Inferior parietal cortex (tissue), 1 donor: ENCODE measurements at regions not wholly inside any gene's neighbourhood (a gene's known extent, or its start where the extent isn't known, plus 50 kb on each side); places are given as distances from the start of the nearest gene placed in this dataset.

Experiments
- DNase-seq: peaks from one replicate; pipeline ENCODE4 v3.0.0-alpha.2; 2016; ENCODE audit errors: extremely low spot score

GRCh38 chr2:57934659-57935058, 111.9 kb upstream of the VRK2 start:
- DNase-seq: no peak

DNA sequence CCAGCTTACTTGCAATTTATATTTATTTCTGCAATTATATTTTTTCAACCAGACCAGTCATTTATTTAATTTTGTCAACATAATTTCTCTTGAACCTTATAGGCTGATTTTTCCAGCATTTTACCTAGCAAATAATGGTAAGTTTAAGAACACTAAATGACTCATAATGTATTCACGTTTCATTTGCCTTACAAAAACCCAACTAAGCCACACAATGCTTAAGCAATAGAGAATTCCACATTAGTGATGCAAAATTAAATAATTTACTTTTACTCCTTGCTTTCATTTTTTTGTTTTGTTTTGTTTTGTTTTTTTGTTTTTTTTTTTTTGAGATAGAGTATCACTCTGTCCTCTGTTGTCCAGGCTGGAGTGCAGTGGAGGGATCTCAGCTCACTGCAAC, 110.4 kb upstream of the VRK2 start:
- no peak for DNase-seq

- DNase-seq: no peak
Observed at GRCh38 chr2:57937456-57937855, 109.2 kb upstream of the VRK2 start.

- no peak for DNase-seq
Observed at GRCh38 chr2:57941816-57942215, 104.8 kb upstream of the VRK2 start.

GRCh38 chr2:57943315-57943714, 103.3 kb upstream of the VRK2 start:
- no peak for DNase-seq

DNA sequence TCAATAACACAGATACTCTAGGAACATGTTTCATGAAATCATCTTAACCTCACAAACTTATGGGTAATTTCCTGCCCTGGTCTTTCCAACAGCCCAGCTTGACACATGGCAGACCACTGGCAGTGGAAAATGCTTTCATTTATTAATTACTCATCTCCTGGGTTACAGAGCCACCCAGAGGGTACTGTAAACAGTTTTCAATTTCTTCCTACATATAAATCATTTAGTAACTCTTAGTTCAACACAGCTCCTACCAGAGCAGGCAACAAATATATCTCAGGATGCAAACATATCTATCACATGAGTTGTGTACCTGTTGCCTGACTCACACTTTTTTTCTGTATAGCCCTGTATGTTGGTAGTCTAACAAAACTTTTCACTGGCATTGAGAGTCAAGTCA, 99.2 kb upstream of the VRK2 start:
- DNase-seq: no peak

GRCh38 chr2:57954020-57954419, 92.6 kb upstream of the VRK2 start:
- no peak for DNase-seq

DNA sequence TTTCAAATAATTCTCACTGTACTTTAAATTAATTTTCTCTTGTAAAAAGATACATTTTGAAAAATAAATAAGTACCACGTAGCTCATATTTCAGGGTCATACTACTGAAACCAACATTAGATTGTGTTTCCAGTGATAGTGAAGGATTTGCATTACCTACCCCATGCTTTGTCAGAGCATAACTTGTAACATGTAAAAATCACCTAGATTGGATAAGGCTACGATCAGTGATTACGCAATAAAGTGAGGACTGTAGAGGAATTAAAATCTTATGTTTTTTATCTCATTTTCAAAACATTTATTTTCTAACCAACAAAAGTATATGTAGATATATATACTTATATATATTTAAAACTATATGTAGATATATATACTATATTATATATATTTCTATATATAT, 89.4 kb upstream of the VRK2 start:
- no peak for DNase-seq

DNA sequence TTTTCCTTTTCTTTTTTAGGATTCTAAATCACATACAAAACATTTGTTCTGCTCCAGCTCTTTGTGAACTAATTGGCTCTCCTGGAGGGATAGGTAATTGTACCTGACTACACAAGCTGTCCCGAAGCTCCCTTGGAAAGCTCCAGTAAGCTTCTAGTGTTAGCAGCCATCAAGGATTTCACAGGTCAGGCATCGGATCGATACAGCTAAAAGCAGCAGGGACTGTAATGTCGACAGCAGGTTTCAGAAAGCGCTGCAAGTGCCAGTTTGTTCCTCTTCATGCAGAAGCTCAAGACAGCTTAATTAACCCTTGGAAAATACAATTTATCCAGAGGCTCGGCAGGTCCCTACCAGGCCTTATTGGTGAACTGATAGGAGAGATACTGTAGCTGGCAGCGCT, 87.2 kb upstream of the VRK2 start:
- DNase-seq: no peak

- no peak for DNase-seq
Observed at GRCh38 chr2:57962861-57963260, 83.7 kb upstream of the VRK2 start.

DNA sequence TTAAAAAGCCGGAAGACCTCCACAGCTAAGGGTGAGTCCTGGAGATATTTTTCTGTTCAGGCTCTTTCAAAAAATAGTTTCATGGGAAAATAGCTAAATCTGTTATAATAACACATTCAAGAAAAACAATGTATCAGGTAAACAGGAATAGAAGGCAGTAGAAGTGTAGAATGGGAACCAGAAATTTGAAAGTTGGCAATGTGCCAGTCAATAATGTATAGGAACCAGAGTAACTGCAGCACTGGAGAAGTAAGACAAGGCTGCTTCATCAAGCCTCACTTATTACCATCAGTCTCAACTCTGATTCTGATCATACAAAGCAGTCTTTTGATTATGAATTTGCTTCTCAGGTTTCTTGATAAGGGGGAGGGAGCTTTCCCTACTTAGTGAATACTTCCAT, 81.4 kb upstream of the VRK2 start:
- DNase-seq: no peak

- no peak for DNase-seq
Observed at GRCh38 chr2:57965961-57966360, 80.6 kb upstream of the VRK2 start.

- no peak for DNase-seq
Observed at GRCh38 chr2:57973621-57974186, 72.9 kb upstream of the VRK2 start.

DNA sequence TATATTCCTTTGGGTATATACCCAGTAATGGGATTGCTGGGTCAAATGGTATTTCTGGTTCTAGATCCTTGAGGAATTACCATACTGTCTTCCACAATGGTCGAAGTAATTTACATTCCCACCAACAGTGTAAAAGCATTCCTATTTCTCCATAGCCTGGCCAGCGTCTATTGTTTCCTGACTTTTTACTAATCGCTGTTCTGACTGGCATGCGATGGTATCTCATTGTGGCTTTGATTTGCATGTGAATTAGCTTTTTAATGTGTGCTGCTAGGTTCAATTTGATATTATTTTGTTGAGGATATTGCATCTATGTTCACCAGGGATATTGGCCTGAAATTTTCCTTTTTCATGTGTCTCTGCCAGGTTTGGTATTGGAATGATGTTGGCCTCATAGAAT, 67.4 kb upstream of the VRK2 start:
- no peak for DNase-seq

- DNase-seq: peak; percentile 28
Observed at GRCh38 chr2:57981083-57981768, 65.4 kb upstream of the VRK2 start.

DNA sequence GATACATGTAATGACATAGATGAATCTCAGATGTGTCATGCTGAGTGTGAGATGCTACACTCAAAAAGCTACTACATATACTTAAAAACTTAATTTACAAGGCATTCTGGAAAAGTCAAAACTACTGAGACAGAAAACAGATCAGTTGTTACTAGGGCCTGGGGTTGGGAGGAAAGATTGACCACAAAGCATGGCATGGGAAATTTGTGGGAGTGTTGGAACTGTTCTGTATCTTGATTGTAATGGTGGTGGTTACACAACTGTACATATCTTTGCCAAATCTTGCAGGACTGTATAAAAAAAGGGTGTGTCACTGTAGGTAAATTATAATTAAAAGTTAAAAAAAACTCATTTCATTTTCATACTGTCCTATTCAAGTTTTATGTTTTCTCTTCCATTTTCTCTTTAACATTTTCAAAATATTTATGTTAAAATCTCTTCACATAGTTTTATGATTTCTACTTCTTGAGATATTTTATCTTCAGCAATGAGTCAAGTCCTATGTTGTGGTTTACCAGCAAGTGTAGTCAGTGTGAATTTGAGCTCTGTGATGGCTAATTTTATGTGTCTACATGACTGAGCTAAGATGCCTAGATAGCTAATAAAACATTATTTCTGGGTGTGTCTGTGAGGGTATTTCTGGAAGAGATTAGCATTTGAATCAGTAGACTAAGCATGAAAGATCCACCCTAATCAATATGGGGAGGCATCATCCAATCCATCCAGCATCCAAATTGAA, 58.6 kb upstream of the VRK2 start:
- DNase-seq: no peak

DNA sequence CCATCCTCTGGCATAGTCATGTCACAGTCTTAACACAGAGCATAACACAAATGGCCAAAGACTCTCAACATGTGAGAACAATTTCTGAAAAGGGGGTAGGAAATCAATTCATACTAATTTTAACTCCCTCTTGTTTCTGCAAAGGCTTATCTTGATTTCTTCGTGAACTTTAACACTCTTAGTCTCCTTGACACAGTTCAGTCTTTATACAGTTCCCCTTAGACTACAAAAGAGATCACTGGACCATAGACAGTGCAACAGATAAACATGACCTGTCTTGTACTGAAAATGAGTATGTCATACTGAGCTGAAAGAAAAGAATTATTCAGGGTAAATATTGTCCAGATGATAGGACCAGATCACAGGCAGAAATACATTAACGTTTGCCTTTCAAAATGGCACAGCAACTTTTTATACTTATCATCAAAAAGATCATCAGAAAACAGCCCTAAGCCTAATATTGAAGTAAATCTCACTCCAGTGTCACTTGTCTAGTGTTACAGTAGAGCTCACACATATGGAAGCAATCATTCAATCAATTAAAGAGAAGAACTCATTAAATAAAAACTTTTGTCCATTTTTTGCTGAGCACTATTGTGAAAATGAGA, 56.4 kb upstream of the VRK2 start:
- no peak for DNase-seq
